HG03469 (cell line): ENCODE measurements at regions not wholly inside any gene's neighbourhood (a gene's known extent, or its start where the extent isn't known, plus 50 kb on each side); places are given as distances from the start of the nearest gene placed in this dataset.
"Not testable (repeated sequence)": the region's sequence is repeated elsewhere in the genome, so short reads cannot be mapped to it uniquely, and the experiment has no call there.

Experiments
- ATAC-seq: cut with Tn5 transposase; IDR thresholded peaks from one replicate; pipeline ENCODE4 v1.9.1; 2021; ENCODE audit warnings: mild to moderate bottlenecking, moderate library complexity, moderate number of reproducible peaks; ENCODE audit not compliant: unreplicated experiment

GRCh38 chr1:8120693-8121260 is 94.7 kb upstream of the ERRFI1 start:
- no peak for ATAC-seq

DNA sequence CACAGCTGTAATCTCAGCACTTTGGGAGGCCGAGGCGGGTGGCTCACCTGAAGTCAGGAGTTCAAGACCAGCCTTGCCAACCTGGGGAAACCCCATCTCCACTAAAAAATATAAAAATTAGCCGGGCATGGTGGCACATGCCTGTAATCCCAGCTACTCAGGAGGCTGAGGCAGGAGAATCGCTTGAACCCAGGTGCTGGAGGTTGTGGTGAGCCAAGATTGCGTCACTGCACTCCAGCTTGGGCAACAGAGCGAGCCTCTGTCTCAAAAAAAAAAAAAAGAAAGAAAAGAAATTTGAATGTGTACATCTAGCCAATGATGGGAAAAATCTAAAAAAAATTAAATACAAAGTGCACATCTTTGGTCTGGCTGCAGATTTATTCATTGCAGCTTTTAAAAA is 92.6 kb upstream of the ERRFI1 start:
- ATAC-seq, result not testable (repeated sequence)

DNA sequence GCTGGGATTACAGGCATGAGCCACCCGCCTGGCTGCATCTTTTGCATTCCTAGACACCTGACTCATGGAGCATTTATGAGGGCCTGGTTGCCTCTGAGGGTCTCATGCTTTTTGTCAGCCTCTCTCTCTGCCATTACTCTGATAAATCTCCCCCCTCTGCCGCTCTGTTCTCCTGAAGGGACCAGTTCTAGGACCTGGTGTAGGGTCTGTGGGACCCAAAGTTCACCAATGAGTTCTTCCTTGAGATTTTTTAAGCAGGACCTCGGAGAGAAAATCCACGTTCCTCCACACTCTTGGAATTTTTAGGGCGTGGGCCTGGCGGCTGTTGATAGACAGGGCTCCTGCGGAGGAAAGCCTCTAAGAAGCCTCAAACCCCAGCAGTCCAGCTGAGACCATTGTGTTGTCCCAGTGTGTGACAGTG is 91.9 kb upstream of the ERRFI1 start:
- ATAC-seq, result no peak

DNA sequence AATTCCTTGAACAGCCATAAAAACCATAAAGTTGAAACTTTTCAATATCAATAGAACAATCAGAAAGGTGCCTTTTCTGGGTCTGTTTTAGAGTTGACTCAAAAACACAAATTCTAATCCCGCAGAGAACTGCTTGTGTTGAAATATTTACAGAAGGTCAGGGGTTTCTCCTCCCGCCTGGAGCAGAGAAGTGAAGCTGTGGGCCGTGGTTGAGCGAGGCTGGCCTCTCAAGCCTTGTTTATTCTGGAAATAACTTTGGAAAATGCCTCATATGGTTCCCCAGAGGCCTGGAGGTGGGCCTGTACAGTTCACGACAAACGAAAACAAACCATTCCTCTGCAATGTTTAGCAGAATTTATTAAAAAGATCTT is 90.8 kb upstream of the ERRFI1 start:
- no peak for ATAC-seq

GRCh38 chr1:8115769-8116167 is 89.7 kb upstream of the ERRFI1 start:
- no peak for ATAC-seq

DNA sequence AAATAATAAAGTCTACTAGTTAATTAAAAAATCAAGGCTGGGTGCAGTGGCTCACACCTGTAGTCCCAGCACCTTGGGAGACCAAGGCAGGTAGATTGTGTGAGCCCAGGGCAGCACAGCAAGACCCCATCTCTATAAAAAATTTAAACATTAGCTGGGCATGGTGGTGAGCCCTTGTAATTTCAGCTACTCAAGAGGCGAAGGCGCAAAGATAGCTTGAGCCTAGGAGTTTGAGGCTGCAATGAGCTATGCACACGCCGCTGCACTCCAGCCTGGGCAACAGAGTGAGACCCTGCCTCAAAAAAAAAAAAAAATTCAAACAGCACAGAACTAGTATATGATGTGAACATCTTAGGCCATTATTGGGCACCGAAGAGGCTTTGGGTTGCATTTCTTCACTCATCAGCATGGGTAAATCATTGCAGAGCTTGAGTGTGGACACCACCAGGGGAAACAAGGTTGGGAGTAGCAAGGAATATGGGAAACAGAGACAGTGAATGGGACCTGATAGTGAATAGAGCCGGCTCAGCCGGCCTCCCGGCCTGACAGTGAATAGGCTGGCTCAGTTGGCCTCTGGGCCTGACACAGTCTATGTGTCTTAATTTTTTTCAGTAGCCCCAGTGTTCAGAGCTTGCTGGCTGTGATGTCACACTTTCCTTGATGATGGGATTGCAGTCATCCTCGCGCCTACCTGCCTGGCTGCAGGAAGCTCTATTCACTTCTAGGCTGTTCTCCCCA is 89.1 kb upstream of the ERRFI1 start:
- ATAC-seq, result no peak

DNA sequence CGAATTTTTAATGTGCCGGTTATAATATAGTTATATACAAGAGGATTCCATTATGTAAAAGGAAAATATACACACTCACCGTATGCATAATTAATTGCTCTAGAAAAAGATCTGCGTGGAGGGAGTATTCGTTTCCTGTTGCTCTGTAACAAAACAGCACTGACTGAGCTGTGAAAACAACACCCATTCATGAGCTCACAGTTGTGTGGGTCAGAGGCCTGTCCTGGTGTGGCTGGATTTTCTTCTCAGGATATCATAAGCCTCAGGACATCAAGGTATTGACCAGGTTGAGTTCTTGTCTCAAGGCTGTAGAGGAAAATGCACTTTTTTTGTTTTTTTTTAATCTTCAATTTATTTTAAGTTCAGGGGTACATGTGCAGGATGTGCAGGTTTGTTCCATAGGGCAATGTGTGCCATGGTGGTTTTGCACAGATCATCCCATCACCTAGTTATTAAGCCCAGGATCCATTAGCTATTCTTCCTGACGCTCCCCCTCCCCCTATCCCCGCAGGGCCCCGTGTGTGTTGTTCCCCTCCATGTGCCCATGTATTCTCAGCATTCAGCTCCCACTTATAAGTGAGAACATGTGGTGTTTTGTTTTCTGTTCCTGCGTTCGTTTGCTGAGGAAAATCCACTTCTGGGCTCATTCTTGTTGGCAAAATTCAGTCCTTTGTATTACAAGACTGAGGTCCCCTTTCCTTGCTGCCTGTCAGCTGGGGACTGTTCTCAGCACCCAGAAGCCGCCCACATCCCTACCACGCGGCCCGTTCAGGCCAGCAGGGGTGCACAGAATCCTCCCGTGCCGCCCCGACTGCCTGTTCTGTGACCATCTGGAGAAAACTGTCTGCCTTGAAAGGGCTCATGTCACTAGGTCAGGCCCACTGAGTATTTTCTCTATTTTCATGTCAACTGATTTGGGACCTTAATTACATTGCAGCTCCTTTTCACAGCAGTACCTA is 87.4 kb upstream of the ERRFI1 start:
- ATAC-seq, result no peak

DNA sequence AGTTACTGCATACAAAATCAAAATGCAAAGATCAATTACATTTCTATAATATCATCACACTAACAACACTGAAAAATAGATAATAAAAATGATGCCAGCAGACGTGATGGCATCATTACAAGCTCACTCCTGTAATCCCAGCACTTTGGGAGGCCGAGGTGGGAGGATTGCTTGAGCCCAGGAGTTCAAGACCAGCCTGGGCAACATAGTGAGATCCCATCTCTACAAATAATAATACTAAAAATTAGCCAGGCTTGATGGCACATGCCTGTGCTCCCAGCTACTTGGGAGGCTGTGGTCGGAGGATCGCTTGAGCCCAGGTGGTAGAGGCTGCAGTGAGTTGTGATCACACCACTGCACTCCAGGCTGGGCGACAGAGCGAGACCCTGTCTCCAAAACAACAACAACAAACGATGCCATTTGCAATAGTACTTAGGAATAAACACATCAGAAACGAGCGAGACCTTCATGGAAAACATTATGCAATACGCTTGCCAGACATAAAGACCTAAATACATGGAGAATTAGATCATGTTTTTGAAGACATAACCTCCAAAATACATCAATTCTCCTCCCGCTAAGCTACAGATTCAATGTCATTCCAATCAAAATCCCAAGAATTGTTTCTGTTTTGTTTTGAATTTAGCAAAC is 86.6 kb upstream of the ERRFI1 start:
- no peak for ATAC-seq

DNA sequence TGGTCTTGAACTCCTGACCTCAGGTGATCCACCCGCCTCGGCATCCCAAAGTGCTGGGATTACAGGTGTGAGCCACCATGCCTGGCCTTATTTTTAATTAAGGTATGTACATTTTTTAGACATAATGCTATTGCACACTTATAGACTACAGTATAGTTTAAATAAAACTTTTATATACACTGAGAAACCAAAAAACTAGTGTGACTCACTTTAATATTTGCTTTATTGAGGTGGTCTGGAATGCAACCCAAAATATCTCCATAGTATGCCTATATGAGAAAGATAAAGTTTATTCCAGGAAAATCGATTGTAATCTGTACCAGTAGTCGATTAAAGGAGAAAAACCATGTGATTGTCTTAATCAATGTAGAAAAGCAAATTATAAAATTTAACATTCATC is 85.5 kb upstream of the ERRFI1 start:
- ATAC-seq, result no peak

GRCh38 chr1:8109216-8109615 is 83.1 kb upstream of the ERRFI1 start:
- no peak for ATAC-seq

DNA sequence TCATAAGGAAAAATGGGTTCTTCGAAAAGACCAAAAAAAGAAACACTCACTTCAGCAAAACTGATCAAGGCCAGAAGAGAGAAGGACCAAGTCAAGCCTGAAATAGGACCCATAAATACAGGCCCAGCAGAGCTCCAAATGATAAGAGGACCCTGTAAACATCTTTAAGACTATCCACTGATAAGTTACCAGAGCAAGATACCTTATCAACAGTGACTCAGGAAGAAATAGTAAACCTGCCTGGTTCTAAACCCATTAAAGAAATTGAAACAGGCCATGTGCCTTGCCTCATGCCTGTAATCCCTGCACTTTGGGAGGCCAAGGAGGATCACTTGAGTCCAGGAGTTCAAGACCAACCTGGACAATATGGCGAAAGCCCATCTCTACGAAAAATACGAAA is 81.8 kb upstream of the ERRFI1 start:
- no peak for ATAC-seq

GRCh38 chr1:8104278-8105236 is 78.4 kb upstream of the ERRFI1 start:
- ATAC-seq, result no peak

DNA sequence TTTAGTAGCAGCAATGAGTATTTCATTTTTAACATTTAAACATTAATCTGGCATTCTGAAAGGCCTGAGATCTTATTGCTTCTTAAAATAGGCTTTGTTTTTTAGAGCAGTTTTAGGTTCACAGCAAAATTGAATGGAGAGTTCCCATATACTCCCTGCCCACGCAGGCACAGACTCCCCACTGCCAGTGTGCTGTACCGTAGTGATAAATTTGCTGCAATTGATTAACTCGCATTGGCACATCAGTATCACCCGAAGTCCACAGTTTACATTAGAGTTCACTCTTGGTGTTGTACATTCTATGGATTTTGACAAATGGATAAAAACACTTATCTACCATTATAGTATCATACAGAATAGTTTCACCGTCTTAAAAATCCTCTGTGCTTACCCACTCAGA is 71.8 kb upstream of the ERRFI1 start:
- ATAC-seq, result no peak

DNA sequence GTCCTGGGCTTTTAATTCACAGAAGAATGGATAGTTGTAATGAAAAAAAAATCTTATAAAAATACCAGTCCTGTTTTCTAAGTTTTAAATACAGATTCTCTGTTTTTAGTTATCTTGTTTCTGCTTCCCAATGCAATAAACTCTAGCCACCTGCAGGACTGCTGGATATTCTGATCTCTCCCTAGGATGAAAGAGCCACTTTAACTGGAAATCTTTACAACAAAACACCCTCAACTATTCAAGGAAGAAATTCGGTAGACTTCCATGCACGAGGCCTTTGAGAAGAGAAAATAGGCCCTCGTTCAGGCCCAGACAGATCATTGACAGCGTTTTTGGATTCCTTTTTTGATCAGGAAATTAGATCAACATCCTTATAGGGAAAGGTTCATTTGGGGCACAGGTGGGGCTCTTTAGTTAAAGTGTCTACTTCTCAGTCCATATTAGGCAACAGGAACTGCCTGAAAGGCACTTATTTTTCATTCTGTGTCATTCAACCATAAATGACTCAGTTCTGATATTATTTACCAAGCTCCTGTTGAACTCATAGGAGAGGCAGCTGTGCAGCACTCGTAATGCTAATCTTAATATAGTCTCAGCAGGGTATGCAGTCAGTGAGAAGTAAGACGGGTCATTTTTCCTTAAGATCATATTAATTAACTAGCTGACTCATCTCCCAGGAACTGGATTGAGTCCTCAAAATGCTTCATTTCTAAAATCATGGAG is 71.1 kb upstream of the ERRFI1 start:
- peak; percentile 76 for ATAC-seq

DNA sequence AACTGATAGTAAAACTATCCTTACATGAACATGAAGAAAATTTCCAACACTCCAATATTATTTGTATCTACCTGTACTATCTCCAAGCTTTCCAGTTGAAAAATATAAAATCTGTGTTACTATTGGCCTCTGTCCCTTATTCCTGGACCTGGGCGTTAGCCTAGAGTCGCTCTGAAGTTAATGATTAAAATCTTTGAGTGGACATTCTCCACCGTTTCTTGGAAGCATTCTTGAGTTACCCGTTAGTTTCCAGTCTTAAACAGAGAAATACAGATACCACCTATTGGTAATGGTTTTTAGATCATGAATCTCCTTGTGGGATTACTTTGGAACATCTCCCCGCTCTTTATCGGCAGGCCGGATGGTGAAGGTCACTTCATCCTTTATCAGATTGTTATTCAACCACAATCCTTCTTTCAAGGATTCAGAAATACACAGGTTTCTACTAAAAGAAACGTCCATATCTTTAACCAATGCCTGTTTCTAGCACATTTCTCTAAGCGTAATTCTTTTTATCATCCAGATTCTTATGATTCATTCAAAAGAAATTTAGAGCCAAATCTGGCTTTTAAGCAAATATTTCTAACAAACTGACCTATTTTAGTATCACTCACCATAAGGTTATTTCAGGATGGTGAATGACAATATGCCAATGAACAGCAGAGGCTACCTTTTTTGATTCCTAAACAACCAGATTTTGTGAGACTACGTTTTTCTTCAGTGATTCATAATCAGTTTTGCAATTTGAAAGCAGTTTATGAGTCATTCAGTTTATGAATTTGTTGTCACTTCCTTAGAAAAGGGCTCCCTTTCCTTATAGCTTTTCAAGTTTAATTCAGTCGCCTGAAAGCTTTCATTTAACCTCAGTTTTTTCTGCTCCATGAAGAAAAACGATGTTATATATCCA is 70.2 kb upstream of the ERRFI1 start:
- no peak for ATAC-seq

DNA sequence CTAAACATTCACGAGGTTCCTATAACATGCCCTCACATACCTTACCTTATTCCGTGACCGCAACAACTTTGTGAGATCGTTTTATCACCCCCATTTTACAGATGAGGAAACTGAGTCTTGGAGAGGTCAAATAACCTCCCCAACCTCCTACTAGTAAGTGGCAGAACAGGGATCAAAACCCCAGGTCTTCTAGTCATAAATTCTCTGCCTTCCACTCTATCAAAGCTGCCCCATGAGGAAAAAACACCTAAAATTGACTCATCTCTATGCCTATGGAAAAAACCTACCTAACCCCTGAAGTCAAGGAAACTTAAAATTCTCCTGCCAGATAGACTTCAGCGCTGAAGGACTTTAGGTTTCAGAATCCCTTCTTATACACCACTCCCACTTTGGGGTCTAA is 69.5 kb upstream of the ERRFI1 start:
- no peak for ATAC-seq

DNA sequence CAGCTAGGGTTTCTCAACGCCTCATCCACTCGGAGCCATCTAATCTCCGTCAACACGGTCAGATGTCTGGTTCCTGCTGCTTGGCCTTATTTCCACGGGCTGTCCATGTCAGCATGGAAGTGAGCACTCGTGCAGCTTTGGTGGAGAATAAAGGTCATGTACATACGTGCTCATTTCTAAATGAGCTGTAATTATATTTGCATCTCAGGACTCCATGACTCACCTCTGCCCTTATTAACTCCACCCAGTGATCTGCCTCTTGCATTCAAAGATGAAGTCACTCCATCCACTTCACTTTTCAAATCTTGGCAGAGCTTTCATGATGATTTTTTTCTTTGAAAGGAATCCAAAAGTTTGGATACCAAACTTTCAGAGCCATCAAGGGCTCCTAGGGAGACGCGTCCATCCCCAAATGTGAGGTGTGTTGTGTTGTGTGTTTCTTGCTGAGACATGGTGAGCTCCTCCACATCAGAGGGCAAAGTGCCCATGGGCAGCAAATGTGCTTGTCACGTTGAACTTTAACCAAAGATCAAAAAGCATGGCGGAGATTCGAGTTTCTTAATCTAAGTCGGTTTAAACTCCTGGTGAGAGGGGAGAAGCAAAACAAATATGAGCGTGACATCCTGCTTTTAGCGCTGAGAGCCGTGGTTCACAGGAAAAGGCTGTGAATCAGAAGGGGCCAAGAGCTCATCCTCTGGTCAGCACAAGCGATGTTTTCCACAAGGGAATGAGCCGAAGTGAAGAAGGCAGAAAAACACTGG is 68.6 kb upstream of the ERRFI1 start:
- ATAC-seq, result no peak
